ENCODE measurements at regions not wholly inside any gene's neighbourhood (a gene's known extent, or its start where the extent isn't known, plus 50 kb on each side); places are given as distances from the start of the nearest gene placed in this dataset.
A peak's percentile ranks its signal among the peaks of the same experiment; 100 is the strongest.

DNA sequence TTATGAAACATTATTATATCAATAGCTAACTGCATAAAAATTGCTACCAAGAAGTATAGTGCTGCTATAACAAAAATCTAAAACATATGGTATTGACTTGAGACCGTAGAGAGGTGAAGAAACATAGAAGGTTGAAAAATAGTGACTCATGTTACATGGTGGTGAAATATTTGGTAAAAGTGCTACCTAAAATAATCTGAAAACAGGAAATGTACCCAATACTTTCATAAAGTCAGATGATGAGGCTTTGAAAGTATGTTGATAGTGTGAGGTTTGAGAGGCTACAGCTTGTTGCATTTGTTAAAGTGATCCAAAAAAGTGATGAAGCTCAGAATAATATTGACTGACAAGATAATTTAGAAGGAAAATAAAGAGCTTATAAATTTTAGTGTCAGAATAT, 718.7 kb upstream of the SLC8A1 start:
- H3K9me3 ChIP-seq (replicated peaks in 1 of 2; ENCODE audit: control insufficient read depth in 1 of 2, insufficient read depth in 1 of 2, low read length in 2 of 2), result peaks cover 0 to 3% of the 10 kb centered on the region in 2 donors
- H4K20me1 ChIP-seq (ENCODE audit: insufficient read depth, low read length), result no peaks in the 10 kb centered on the region
- peaks cover 0 to 7% (median 4%) of the 10 kb centered on the region in 7 donors for H3K9me3 Mint-ChIP-seq
- H3K27ac Mint-ChIP-seq, result no peak overlapping the region
- TF ChIP-seq, protein P1, sequence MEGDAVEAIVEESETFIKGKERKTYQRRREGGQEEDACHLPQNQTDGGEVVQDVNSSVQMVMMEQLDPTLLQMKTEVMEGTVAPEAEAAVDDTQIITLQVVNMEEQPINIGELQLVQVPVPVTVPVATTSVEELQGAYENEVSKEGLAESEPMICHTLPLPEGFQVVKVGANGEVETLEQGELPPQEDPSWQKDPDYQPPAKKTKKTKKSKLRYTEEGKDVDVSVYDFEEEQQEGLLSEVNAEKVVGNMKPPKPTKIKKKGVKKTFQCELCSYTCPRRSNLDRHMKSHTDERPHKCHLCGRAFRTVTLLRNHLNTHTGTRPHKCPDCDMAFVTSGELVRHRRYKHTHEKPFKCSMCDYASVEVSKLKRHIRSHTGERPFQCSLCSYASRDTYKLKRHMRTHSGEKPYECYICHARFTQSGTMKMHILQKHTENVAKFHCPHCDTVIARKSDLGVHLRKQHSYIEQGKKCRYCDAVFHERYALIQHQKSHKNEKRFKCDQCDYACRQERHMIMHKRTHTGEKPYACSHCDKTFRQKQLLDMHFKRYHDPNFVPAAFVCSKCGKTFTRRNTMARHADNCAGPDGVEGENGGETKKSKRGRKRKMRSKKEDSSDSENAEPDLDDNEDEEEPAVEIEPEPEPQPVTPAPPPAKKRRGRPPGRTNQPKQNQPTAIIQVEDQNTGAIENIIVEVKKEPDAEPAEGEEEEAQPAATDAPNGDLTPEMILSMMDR (IDR thresholded peaks at IDR 0.05), result no peak
- intact Hi-C loops (cut with micrococcal nuclease), result no loop called here
- H3K27ac ChIP-seq (ENCODE audit: low read depth in 1 of 2, low read length in 2 of 2), result no peak overlapping the region
- peaks cover 4% of the 10 kb centered on the region for H3K4me1 Mint-ChIP-seq
- no peaks in the 10 kb centered on the region for H3K4me1 ChIP-seq (ENCODE audit: control insufficient read depth in 1 of 2, insufficient read depth in 2 of 2, low read length in 2 of 2)
- H3K36me3 ChIP-seq (replicated peaks in 1 of 2; ENCODE audit: control insufficient read depth in 1 of 2, insufficient read depth in 2 of 2, low read length in 2 of 2), result no peaks in the 10 kb centered on the region
- no peak overlapping the region for H3K4me2 ChIP-seq (replicated peaks; ENCODE audit: extremely low read depth, low read length, poor library complexity, severe bottlenecking)
- H3K4me3 ChIP-seq (replicated peaks in 1 of 3; ENCODE audit: low read depth in 2 of 3, low read length in 3 of 3), result no peak overlapping the region
- no peak for DNase-seq
- no peak overlapping the region for H2AFZ ChIP-seq (ENCODE audit: insufficient read depth, low read depth, low read length, poor library complexity, severe bottlenecking)
- H3K79me2 ChIP-seq (ENCODE audit: insufficient read depth, low read length), result no peaks in the 10 kb centered on the region
- no peak overlapping the region for H3K4me3 Mint-ChIP-seq
- no peaks in the 10 kb centered on the region for H3K36me3 Mint-ChIP-seq
- WGBS (ENCODE audit: insufficient coverage), result no CpG with 5 or more reads among the region's 1 CpG
- no peaks in the 10 kb centered on the region for H3K27me3 Mint-ChIP-seq (ENCODE audit: low read depth in 3 of 3)
- no peaks in the 10 kb centered on the region for H3K27me3 ChIP-seq (ENCODE audit: control insufficient read depth in 2 of 2, insufficient read depth in 2 of 2, low read length in 2 of 2)
- no peak overlapping the region for H3K9ac ChIP-seq (ENCODE audit: insufficient read depth, low read length, poor library complexity, severe bottlenecking)

DNA sequence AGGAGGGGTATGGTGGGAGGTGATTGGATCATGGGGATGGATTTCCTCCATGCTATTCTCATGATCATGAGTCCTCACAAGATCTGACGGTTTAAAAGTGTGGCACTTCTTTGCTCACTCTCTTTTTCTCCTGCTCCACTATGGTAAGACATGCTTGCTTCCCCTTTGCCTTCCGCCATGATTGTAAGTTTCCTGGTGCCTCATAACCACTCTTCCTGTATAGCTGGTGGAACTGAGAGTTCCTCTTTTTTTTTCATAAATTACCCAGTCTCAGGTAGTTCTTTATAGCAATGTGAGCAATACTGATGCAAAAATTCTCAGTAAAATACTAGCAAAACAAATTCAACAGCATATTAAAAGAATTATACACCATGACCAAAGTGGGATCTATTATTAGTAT, 728.5 kb upstream of the SLC8A1 start:
- H3K4me1 ChIP-seq (ENCODE audit: control insufficient read depth in 1 of 2, insufficient read depth in 2 of 2, low read length in 2 of 2), result no peaks in the 10 kb centered on the region
- H4K20me1 ChIP-seq (ENCODE audit: insufficient read depth, low read length), result no peaks in the 10 kb centered on the region
- no peak for DNase-seq
- no peak overlapping the region for H3K9ac ChIP-seq (ENCODE audit: insufficient read depth, low read length, poor library complexity, severe bottlenecking)
- no peaks in the 10 kb centered on the region for H3K4me1 Mint-ChIP-seq
- no peaks in the 10 kb centered on the region for H3K27me3 Mint-ChIP-seq (ENCODE audit: low read depth in 3 of 3)
- no peak overlapping the region for H3K4me3 ChIP-seq (replicated peaks in 1 of 3; ENCODE audit: low read depth in 2 of 3, low read length in 3 of 3)
- peak overlapping the region in 1 of 7 donors; percentile 24 for H3K27ac Mint-ChIP-seq
- no CpG with 5 or more reads among the region's 2 CpGs for WGBS (ENCODE audit: insufficient coverage)
- no peaks in the 10 kb centered on the region for H3K36me3 Mint-ChIP-seq
- peaks cover 0 to 1% of the 10 kb centered on the region in 2 donors for H3K9me3 ChIP-seq (replicated peaks in 1 of 2; ENCODE audit: control insufficient read depth in 1 of 2, insufficient read depth in 1 of 2, low read length in 2 of 2)
- no peak overlapping the region for H2AFZ ChIP-seq (ENCODE audit: insufficient read depth, low read depth, low read length, poor library complexity, severe bottlenecking)
- no peaks in the 10 kb centered on the region for H3K27me3 ChIP-seq (ENCODE audit: control insufficient read depth in 2 of 2, insufficient read depth in 2 of 2, low read length in 2 of 2)
- peaks cover 1 to 6% (median 3%) of the 10 kb centered on the region in 7 donors for H3K9me3 Mint-ChIP-seq
- H3K27ac ChIP-seq (ENCODE audit: low read depth in 1 of 2, low read length in 2 of 2), result no peak overlapping the region
- H3K4me2 ChIP-seq (replicated peaks; ENCODE audit: extremely low read depth, low read length, poor library complexity, severe bottlenecking), result no peak overlapping the region
- no peak overlapping the region for H3K4me3 Mint-ChIP-seq
- TF ChIP-seq, protein P1 (IDR thresholded peaks at IDR 0.05), result no peak
- H3K36me3 ChIP-seq (replicated peaks in 1 of 2; ENCODE audit: control insufficient read depth in 1 of 2, insufficient read depth in 2 of 2, low read length in 2 of 2), result no peaks in the 10 kb centered on the region
- no peaks in the 10 kb centered on the region for H3K79me2 ChIP-seq (ENCODE audit: insufficient read depth, low read length)
- intact Hi-C loops (cut with micrococcal nuclease), result no loop called here
